ENCODE measurements at regions not wholly inside any gene's neighbourhood (a gene's known extent, or its start where the extent isn't known, plus 50 kb on each side); places are given as distances from the start of the nearest gene placed in this dataset.
"Not testable (repeated sequence)": the region's sequence is repeated elsewhere in the genome, so short reads cannot be mapped to it uniquely, and the experiment has no call there.

DNA sequence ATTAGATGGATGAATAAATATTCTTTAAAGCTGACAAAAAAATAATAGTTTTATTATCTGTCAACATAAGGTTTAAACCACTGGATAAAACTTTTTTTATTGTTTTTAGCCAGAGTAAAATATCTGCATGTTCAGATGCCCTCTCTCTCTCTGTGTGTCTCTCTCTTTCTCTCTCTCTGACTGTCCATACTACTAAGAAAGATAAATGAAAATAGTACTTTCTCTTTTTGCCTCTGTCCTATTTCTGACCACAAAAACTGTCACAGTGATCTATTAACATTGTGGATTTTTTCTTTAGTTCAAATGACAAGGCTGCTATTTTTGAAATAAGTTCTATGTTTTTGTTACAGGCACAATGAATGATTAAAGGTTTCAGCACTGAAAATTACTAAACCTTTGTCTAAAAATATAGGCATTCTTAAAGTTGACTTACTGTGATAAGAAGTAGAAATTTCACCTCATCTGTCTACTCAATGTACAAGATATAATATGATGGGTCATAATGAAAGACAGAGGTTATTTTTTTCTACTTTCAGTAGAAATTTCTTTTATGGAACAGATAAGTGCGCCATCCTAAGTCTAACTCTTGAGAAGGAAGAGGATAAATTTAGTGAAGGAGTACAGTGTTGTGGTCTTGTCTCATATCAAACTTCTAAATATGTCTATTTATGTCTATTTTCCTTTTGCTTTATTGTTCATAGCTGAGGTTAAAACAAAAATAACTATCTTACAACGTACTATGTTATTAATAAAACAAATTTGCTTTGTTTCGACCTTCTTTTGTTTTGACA is 341.9 kb upstream of the EYS start:
- DNase-seq = no peak

DNA sequence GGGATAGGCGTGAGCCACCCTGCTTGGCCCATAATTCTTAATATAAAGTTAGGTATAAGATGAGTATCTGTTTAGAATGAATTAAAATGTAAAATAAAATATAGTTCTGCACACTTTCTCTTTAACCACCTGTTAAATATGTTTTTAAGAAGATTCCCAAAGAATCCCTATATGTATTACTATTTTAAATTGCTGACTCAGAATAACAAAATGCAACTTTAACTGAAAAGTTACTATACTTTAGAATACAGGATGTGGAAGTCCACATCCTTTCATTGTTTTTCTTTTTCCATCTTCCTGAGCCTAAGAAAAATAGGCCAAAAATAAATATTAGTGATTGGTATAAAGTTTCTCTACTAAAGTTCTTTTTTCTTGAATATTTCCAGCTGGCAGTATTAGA is 325.6 kb upstream of the EYS start:
- DNase-seq = no peak

DNA sequence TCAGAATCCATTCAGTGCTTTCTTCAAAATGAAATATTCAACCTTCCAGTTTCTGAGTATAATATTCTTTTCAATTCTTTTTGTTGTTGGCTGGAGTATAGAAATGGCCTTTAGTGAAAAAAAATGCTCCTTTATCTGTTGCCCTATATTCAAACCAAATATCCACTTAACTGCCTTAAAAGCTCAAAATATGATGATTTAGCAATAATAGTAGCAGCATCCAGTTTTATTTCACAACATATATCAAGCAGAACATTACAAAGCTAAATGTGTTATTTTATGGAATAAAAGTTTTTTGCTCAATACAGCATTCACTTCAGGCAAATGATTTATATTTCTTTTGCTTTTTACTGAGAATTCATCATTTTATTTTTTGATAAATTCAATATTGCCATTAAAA is 322.4 kb upstream of the EYS start:
- DNase-seq = no peak

DNA sequence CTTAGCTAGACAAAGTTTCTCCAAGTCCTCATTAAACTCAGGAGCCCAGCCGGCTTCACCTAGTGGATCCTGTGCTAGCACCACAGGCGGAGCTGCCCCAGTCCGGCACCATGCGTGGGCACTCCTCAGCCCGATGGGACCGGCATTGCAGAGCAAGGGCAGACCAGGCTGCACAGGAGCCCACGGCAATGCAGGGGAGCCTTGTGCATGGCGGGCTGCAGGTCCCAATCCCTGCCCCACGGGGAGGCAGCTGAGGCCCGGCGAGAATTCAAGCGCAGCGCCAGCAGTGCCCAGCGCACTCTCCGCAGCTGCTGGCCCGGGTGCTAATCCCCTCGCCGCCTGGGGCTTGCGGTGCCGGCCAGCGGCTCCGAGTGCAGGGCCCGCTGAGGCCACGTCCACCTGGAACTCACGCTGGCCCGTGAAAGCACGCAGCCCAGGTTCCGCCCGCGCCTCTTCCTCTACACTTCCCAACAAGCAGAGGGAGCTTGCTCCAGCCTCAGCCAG is 292.3 kb upstream of the EYS start:
- DNase-seq = no peak

DNA sequence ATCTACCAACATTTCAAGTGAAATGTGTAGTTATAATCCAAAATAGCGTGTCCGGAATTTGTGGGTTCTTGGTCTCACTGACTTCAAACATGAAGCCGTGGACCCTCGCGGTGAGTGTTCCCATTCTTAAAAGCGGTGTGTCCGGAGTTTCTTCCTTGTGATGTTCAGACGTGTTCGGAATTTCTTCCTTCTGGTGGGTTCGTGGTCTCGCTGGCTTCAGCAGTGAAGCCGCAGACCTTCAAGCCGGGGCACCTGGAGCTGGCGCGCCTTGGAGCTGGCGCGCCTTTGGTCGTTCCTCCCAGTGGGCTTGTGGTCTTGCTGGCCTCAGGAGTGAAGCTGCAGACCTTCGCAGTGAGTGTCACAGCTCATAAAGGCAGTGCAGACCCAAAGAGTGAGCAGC is 291.5 kb upstream of the EYS start:
- DNase-seq = no peak

DNA sequence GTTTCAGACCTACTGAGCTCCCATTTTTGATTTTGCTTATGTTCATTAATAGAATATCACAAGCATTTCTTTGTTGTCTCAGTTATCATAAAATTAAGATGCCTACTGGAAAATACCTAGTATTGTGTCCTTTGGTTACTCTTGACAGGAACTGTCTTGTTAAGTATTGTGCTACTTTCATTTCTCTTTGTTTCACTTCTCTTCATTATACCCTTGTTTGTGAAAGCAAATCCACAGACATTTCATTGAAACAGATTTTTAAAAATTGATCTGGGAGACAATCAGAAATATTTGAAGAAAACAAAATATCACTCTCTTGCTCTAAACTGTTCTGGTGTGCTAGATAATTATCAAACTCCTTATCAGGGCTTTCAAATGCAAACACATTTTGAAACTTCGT is 290.5 kb upstream of the EYS start:
- DNase-seq = no peak

DNA sequence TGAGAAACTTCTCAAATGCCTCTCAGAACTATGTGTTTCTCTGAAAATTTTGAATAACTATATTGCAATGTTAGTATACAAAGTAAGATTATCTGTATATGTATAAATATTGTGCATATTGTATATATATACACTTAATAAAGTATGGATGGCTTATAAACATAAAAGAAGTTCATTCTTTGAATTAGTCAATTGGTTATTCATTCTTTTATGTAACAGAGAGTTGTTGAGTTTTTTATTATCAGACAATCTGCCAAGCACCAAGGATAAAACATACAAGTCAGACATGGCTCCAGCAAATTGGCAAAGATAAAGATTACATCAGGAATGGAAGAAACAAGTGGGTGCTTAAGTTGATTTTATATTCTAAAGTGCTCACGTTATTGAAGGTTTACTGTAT is 289.1 kb upstream of the EYS start:
- no peak for DNase-seq

DNA sequence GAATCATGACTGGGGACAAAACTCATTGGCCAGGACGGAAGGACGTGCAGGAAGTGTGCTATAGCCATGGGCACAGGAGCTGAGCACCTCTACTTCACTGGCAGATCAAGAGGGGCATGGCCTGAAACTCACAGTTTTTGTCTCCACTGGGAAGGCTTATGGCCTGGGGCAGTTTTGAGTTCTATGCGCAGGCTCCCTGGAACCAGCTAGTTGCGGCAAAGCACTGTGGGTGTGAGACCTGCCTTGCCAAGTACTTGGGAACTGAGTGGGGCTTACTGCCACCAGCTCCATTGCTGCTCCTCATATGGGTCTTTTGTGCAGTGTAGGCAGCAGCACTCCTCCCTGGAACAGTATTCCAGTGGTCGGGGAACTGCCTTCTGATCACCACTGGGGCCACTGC is 282.6 kb upstream of the EYS start:
- no peak for DNase-seq

DNA sequence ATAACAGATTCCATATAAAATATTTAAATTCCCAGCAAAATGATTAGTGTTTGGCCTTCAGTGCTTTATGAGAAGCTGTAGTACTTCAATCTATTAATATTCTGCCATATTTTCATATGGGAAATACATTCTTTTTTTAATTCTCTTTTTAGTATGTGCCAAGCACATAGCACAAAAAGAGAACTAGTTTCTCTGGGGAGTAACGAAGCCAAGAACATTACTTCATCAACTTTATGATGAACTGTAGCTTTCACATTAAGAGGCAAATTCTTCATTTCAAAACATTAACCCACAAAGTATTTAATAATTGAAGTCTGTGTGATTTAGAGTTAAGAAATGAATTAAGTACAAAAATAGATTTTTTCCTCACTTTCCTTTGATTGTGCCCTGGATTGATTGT is 281.0 kb upstream of the EYS start:
- DNase-seq = no peak

DNA sequence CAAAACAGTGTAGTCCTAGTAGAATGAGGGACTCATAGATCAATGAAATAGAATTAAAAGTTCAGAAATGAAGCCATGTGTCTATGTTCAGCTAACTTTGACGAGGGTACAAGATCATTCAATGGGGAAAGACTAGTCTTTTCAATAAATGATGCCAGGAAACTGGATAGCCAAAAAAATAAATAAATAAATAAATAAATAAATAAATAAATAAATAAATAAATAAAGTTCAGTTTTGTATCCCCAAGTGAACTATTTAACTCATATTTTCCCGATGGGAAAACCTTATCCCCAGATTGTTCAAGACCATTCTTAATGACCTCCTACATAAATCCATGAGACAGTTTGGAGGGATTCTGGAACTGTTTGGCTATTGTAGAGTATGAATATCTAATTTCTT is 277.1 kb upstream of the EYS start:
- DNase-seq = no peak

DNA sequence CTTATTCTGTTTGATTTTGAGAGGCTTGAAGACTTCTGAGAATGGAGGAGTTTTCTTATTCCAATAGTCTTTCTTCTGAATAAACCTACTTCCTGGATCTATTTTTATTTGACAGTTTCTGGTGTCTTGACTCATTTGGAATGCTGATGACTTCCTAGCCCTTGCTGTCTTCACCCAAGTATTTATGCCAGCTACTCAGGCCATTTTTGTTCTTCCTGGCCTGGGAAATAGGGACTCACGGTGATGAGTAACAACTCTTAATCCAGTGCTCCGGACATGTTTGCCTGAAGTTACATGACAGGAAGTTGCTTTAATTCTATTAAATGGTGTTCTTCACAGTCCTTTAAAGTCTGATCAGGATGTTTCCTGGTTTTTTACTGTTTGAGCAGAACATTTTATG is 272.1 kb upstream of the EYS start:
- peak; percentile 76 for DNase-seq

DNA sequence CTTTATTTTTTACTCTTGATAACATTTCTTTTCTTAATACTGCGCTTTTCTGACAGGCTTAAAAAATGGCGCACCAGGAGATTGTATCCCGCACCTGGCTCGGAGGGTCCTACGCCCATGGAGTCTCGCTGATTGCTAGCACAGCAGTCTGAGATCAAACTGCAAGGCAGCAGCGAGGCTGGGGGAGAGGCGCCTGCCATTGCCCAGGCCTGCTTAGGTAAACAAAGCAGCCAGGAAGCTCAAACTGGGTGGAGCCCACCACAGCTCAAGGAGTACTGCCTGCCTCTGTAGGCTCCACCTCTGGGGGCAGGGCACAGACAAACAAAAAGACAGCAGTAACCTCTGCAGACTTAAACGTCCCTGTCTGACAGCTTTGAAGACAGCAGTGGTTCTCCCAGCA is 264.2 kb upstream of the EYS start:
- DNase-seq = not testable (repeated sequence)

DNA sequence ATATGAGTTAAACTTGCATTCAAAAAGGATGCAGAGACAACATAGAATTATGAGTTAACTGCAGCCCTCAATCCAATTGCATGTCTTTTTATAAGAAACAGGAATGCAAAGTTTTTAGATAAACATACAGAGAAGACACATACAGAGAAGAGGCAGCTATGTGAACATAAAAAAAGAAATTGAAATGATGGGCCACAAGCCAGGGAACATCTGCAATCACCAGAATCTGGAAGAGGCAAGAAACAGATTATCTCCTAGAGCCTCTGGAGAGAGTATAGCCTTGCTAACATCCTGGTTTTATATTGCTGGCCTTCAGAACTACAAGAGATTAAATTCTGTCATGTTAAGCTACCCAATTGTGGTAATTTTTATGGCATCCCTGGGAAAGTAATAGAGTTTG is 257.2 kb upstream of the EYS start:
- no peak for DNase-seq

DNA sequence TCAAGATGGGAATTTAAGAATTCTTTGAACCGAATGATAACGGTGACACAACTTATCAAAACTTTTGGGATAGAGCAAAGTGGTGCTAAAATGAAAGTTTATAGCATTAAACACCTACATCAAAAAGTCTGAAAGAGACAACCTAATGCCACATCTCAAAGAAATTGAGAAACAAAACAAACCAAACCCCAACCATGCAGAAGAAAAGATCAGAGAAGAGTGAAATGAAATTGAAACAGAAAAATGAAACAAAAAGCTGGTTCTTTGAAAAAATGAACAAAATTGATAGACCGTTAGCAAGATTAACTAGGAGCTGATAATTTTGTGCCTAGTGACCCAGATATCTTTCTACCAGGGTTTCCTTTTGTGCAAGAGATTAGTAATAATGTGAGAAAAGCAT is 248.0 kb upstream of the EYS start:
- DNase-seq = no peak

DNA sequence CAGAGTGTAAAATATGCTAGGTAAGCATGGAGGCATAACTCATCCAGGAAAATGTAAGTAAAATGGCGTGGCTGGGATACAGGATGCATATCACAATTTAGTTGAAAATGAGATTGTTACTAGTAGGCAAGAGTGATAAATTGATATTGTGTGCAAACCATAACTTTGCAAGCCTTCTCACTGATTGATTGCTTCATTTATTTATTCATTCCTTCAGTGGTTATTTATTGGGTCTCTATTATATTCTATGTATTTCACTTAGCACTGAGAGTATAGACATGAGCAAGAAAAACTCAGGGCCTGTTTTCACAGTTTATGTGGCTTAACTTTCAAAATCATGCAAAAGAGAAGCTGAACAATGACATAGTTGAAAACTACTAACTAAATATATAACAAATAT is 241.0 kb upstream of the EYS start:
- no peak for DNase-seq

DNA sequence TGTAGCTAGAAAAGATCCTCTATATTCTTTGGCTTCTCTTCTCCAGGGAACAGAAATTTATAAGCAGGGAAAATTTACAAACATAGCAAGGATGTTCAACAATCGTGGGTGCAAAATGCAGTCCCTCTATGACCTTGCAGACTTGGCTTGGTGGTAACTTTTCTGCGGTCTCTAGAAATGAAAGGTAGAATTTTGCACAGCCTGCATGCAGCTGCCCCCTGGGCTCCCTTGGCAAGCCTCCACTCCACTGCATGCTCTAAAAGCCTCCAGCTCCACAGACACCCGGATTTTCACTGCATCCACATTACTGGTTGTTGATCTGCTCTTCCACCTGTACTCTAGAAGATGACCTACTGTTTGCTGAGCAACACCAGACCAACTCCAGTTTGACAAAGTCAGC is 236.5 kb upstream of the EYS start:
- no peak for DNase-seq

DNA sequence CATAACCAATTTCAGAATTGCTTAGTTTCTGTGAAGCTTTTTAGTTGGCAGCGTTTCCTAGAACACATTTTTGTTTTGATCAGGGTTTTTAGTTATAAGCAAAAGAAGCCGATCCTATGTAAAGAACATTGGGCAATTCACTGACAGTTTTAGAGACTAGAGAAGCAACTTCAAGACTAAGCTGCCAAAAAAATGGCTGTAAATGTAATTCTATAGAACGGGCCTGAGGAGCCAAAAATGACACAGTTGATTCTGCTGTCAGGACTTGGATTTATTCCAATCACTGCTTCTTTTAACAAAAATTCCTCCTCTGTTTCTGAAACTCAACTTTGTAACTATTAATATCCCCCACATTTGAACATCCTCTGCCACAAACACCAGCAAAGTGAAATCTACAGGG is 236.0 kb upstream of the EYS start:
- DNase-seq = peak; percentile 1

DNA sequence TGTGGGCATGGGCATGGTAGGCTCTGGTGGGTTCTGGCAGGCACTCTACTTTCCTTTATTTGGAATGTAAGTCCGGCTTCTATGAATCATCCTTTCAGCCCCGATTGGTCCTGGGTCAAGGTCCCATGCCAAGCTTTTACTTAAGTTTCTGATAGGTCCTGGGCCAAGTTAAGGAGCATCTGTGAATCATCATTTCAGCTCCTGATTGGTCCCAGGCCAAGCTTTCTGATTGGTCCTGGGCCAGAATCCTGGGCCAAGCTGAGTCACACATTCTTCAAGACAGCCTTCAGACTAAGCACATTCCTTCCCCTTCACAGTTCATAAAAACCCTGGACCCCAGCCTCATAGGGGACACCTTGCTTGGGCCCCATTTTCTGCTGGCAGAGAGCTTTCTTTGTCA is 231.0 kb upstream of the EYS start:
- DNase-seq = peak; percentile 55

DNA sequence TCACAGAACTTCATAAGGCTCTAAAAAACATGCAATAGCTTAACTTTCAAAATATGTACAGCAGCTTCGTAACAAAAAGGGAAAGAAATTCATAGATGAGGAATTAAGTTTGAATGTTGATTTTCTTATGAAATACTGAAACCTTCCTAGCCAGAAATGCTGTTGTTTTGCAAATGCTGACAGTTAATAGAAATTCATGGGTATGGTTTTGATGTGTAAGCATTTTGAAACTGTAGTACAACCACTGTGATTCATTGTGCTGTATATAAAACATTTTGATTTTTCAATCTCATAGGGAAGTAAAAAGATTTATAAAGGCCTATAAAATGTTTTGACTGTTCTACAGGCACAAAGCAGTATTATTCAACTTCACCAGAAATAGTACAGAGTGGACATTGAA is 228.4 kb upstream of the EYS start:
- no peak for DNase-seq

DNA sequence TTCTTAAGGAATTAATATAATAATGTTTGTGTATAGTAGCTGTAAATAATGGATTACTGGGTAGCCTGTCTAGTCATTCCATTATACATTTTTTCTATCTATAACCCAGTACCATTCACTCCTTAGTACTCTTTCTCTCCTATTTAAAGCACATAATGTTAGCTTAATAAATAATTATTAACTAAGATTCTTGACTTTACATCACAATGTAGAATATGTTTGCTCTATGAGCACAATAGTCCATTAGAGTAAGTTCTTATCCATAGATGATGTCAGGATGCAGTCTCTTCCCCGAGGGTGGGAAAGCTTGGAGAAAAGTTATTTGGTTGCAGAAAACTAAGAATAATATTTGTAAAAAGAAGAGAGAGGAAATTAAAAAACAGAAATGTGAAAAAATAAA is 226.4 kb upstream of the EYS start:
- DNase-seq = no peak

DNA sequence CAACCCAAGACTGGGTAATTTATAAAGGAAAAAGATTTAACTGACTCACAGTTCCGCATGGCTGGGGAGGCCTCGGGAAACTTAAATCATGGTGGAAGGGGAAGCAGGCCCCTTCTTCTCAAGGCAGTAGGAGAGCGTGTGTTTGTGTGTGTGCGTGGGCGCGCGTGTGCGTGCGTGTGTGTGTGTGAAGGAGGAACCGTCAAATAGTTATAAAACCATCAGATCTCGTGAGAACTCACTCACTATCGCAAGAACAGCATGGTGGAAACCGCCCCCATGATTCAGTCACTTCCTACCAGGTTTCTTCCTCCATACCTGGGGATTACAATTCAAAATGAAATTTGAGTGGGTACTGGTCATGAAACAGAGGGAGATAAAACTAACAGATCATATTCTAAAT is 220.1 kb upstream of the EYS start:
- no peak for DNase-seq

DNA sequence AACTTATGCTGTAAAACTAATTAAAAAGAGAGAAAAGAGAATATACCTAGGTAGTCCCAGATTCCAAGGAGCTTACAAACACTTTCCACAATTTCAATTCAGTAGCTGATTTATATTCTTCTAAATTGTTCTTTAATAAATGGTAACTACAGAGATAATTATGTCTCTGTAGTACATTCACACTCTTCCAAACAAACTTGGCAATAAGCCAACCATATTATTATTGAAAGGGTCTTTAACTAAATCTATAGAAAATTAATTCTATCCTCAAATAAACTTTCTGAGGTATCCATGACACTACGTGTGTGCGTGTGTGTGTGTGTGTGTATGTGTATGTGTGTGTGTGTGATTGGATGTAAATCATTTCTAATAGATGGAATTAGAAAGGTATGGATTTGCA is 217.4 kb upstream of the EYS start:
- DNase-seq = no peak

DNA sequence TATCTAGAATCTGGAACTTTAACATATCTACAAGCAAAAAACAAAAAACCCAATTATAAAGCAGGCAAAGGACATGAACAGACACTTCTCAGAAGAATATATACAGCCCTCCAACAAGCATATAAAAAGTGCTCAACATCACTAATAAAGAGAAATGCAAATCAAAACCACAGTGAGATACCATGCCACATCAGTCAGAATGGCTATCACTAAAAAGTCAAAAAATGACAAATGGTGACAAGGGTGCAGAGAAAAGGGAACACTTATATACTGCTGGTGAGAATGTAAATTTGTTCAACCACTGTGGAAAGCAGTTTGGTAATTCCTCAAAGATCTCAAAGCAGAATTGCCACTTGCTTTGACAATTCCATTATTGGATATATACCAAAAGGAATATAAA is 215.0 kb upstream of the EYS start:
- no peak for DNase-seq

DNA sequence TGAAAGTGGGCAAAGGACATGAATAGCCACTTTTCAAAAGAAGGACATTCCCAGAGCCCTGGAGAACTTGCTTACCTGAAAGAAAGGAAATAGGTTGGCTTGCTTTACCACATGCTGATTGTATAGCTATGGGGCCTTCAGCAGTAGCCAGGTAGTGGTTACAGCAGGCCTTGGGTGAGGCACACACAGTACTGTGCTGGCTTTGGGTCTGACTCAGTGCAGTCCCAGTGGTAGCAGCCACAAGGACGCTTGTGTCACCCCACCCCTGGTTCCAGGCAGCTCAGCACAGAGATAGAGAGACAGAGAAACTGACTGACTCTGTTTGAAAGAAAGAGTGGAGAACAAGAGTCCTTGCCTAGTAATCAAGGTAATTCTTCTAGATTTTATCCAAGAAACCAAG is 201.0 kb upstream of the EYS start:
- no peak for DNase-seq

DNA sequence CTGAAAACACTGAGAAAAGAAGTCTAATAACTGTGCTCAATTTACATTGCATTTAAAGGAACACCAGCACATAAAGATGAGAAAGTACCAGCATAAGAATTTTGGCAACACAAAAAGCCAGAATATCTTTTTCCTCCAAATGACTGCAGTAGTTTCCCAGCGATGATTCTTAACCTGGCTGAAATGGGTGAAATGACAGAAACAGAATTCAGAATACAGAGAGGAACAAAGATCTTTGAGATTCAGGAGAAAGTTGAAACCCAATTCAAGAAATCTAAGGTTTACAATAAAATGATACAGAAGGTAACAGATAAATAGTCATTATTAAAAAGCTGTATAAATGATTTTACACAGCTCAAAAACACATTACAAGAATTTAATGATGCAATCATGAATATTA is 197.0 kb upstream of the EYS start:
- DNase-seq = no peak

DNA sequence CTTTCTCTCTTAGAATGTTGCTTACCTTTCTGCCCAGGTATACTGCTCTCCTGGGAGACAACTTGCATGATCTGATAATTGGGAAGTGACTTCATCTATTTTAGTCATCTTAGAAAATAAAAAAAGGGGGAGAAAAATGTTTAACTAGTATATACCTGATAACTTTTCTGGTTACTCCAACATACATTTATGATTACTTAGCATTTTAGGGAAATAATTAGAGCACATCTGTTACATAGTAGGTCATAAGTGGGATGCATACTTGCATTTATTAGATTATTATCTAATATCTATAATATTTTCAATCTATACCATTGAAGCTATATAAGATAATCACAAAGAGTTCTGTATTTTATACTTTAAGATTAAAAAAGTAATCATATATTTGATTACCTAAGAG is 193.9 kb upstream of the EYS start:
- no peak for DNase-seq
